ENCODE measurements at regions not wholly inside any gene's neighbourhood (a gene's known extent, or its start where the extent isn't known, plus 50 kb on each side); places are given as distances from the start of the nearest gene placed in this dataset.

DNA sequence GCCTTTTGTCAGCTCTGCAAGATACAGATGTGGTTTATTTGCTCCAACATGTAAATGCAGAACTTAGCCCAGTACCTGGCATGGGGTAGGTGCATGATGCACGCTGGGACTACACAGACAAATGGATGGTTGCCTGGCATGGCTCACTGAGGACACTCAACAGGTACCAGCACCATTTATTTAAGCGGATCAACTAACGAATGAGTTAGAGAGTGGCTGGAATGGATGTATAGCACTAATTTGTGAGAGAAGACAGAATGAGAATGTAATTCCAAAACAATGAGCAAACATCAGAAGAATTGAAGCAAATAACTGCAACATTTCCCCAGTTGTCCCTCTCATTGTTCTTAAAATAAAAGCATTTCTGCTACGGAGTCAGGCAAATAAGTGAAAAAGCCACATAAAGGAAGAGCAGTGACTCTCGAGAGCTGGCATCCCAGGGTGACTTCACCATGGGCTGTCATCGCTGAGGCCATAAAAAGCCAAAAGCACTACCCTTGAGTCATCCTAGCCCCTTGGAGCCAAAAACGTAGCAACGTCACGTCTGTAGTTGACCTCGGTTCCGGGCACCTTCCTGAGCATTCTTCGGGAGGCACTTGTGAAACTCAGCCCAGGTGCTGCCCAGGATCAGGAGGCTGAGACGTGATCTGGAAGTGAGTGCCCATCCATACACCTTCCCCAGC lies 290.3 kb downstream of the NSG2 start:
- no peak for DNase-seq (ENCODE audit: low read depth)

- DNase-seq (ENCODE audit: low read depth): no peak
These were observed 291.0 kb downstream of the NSG2 start for GRCh38 chr5:174336479-174336878.

- no peak for DNase-seq (ENCODE audit: low read depth)
These were observed 292.0 kb downstream of the NSG2 start for GRCh38 chr5:174337276-174338184.

GRCh38 chr5:174338185-174339010 lies 292.9 kb downstream of the NSG2 start:
- no peak for DNase-seq (ENCODE audit: low read depth)

DNA sequence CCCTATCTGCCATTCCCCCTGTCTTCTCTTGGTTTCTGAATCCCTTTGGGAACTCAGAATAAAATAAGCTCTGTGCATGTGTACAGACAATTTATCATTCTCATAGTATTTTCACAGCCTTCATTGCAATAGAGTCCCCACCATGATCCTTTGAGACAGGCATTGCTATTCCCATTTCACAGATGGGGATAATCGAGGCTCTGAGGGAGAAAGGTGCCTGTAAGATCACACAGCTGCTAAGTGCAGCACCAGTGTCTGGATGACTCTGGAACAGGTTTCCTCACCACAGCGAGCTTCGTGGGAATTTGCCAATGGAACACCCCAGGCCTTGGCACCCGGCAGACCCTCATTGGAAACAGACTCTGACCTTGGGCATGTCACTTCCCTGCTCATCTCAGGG lies 293.6 kb downstream of the NSG2 start:
- no peak for DNase-seq (ENCODE audit: low read depth)

DNA sequence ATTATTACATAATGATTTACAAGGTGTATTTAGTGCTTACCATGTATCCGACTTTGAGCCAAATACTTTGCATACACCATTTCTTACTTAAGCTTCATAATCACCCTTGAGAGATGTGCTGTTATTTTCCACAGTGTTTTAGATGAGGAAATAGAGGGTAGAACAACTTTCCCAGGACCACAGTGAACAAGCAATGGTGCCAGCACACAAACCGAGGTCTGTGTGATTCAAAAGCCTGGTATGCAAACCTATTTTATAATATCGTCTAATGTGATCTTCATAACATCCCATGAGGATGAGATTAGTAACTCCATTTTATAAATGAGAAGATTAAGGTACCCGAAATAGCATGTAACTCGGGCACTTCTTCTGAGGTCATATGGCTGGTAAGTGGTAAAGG lies 294.7 kb downstream of the NSG2 start:
- no peak for DNase-seq (ENCODE audit: low read depth)

GRCh38 chr5:174342696-174343095 lies 297.2 kb downstream of the NSG2 start:
- no peak for DNase-seq (ENCODE audit: low read depth)

DNA sequence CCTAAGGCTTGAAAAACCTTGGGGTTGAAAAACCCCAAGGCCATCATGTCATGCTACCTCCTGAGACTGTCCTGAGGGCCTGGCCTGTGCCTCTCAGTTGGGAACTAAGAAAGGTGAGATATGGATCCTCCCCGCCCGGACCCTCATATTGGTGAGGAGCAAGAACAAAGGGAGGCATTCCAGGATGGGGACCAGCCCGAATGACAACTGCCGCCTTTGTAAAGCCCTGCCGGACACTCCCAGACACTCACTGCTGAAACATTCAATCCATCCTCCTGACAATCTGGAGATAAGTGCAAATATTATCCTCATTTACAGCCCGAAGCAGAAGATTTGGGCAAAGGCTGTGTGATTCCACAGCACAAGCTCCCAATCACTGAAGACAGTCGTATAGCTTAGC lies 298.3 kb downstream of the NSG2 start:
- DNase-seq (ENCODE audit: low read depth): no peak

DNA sequence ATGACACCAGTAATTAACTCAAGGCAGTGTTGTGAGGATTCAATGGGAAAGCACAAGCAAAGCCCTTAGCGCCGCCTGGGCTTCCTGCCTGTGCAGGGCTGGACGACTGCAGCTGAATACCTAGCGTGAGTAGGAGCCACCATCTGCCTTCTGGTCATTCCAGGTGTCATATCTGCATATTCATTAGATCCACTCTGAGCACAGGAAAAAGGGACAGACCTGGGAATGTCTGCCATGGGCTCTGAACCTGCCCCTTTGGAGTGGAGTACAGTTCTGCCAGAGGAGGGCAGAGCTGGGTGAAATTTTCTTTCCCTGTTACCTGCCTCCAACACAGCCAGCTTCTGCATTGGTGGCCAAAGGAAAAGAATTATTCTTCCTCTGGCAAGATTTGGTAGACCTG lies 298.8 kb downstream of the NSG2 start:
- no peak for DNase-seq (ENCODE audit: low read depth)

GRCh38 chr5:174347183-174347582 lies 301.7 kb downstream of the NSG2 start:
- DNase-seq (ENCODE audit: low read depth): no peak

GRCh38 chr5:174348311-174348981 lies 302.9 kb downstream of the NSG2 start:
- DNase-seq (ENCODE audit: low read depth): no peak

DNA sequence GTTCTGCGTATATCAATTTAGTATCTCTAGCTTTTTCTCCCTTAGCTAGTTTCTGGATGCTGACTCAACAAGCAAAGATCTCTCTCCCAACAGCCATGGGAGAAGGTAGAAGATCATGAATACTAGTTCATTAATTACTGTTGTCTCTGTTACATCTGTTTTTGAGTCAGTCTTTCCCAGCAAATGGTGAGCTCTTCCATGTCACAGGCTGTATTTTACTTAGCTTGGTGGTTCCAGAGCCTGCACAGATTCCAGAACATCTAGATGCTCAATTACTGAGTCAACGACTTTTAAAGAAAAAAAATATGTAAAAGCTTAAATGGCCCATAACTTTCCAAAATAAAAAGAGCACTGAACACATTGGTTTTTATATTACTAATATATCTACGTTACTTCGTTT lies 307.2 kb downstream of the NSG2 start:
- no peak for DNase-seq (ENCODE audit: low read depth)

GRCh38 chr5:174354571-174354970 lies 309.1 kb downstream of the NSG2 start:
- DNase-seq (ENCODE audit: low read depth): no peak

- DNase-seq (ENCODE audit: low read depth): no peak
These were observed 309.7 kb downstream of the NSG2 start for GRCh38 chr5:174355208-174355612.

DNA sequence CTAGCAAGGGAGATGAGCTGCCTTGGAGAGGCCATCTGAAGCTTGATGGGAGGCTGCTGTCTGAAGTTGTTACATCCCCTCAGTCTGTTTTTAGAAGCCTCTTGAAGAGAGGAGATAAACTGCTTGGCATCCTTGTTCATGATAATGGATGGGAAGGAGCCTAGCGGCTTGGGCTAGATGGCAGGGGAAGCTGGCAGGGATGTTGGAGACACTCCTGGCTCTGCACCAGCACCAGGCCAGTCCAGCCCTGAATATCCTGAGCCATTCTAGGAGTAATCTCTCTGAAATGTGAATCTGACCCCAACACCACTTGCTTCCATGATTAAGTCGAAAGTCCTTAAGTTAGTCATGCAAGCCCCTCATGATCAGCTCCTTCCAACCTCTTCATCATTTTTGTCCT lies 310.5 kb downstream of the NSG2 start:
- DNase-seq (ENCODE audit: low read depth): no peak

DNA sequence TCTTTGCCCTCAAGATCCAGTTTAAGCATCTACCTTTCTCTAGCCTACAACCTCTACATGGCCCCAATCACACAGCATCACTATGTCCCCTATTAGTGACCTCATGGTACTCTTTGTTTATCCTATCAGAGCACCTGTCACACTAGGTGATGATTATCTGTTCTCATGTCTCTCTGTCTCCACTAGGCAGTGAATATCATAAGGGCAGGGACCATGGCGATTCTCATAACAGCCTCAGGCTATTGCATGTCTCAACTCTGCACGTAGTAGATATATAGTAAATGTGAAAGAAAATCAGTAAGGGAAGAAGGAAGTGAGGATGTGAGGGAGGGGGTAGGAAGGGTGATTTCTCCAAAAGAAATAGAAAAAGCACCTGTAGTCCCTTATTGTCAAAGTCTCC lies 311.0 kb downstream of the NSG2 start:
- DNase-seq (ENCODE audit: low read depth): no peak

GRCh38 chr5:174358276-174358675 lies 312.8 kb downstream of the NSG2 start:
- no peak for DNase-seq (ENCODE audit: low read depth)

DNA sequence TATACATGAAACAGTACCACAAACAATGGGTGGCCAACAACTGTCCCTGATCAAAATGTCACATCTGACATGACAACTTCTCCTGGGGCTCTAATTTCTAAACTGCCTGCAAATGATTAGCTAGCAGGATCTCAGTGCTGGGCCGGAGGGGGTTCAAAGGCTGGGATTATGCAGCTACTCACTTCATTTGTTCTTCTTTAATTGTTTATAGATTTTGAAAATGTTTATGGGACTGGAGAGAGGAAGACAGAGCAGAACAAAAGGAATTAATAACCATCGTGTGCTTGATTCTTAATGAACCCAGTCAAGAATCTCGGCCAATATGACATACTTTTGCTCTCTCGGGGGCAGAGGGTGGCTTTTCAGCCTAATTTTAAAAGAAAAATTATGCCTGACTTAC lies 313.6 kb downstream of the NSG2 start:
- no peak for DNase-seq (ENCODE audit: low read depth)

DNA sequence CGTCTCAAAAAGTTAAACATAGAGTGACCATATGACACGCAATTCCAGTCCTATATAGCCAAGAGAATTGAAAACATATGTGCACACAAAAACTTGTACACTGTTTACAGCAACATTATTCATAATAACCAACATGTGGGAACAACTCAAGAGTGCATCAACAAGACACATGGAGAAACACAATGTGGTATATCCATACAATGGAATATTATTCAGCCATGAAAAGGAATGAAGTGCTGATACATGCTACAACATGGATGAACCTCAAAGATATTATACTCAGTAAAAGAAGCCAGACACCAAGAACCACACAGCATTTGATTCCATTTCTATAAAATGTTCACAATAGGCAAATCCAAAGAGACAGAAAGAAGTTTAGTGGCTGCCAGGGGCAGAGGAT lies 317.0 kb downstream of the NSG2 start:
- DNase-seq (ENCODE audit: low read depth): no peak

- DNase-seq (ENCODE audit: low read depth): no peak
These were observed 318.4 kb downstream of the NSG2 start for GRCh38 chr5:174363934-174364333.

DNA sequence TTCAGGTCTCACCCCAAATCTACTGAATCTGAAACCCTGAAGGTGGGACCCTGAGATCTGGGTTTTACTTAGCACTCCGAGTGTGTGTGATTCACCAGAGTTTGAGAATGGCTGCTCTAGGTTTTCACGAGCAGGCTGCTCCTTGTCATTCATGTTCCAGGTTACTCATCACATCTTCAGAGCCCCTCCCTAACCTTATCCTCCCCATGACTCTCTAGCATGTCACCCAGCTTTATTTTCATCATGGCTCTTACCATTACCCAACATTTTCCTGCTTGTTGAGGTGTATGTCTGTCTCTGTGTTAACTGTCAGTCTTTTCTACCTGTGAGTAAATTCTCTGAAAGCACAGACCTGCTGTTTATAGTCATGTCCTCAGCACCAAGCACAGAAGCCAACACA lies 319.2 kb downstream of the NSG2 start:
- no peak for DNase-seq (ENCODE audit: low read depth)

DNA sequence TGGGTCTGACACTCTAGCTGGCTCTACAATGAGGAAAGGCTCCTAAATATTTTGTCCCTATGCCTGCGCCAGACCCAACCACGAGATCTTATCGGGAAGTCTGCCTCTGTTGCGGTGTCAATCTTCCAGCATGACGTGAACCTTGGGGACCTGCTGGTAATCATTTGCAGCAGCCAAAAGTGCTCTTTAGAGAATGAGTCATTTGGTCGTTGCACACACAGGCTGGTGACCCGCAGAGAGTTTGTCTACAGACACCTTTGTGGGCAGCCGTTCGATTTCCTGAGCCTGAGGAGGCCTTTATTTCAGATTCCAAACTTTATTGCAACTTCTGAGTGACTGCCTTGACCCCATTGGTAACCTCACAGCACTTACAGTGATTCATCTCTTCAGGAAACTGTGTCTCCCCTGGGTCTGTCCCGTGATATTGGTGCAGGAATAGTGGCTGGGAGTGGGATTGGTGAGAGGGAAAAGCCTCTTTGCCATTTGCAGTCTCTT lies 326.1 kb downstream of the NSG2 start:
- no peak for DNase-seq (ENCODE audit: low read depth)

Data from stimulated activated CD4-positive, alpha-beta T cell treated with anti-CD3 and anti-CD28 coated beads, Interleukin-2, amount 100 ng/mL, for 4 hours (primary cell).